Neural progenitor cell (in vitro differentiated cells): ENCODE measurements at regions not wholly inside any gene's neighbourhood (a gene's known extent, or its start where the extent isn't known, plus 50 kb on each side); places are given as distances from the start of the nearest gene placed in this dataset.

Experiments
- DNase-seq: peaks from one replicate; pipeline ENCODE4 v3.0.0-alpha.2; 2016; ENCODE audit warnings: low spot score
- H2AFZ ChIP-seq: fragments of 200-600 bp; sonication (generic); replicated peaks from 2 replicates; pipeline ENCODE4 v1.6.1; 2016; ENCODE audit warnings: antibody characterized with exemption
- H3F3A ChIP-seq: fragments of 200-600 bp; sonication (generic); 2 replicates; pipeline ENCODE4 v1.6.1; 2016; ENCODE audit warnings: antibody characterized with exemption, low read depth
- H3K27ac ChIP-seq: fragments of 200-600 bp; sonication (generic); 2 replicates; pipeline ENCODE4 v1.5.1; 2016; ENCODE audit warnings: mild to moderate bottlenecking
- H3K27me3 ChIP-seq: fragments of 200-600 bp; sonication (generic); 2 replicates; pipeline ENCODE4 v1.6.1; 2016; ENCODE audit warnings: mild to moderate bottlenecking, moderate library complexity
- H3K36me3 ChIP-seq: fragments of 200-600 bp; sonication (generic); 2 replicates; pipeline ENCODE4 v1.5.1; 2016
- H3K4me1 ChIP-seq: fragments of 200-600 bp; sonication (generic); 2 replicates; pipeline ENCODE4 v1.6.1; 2016; ENCODE audit warnings: mixed run types
- H3K4me2 ChIP-seq: fragments of 200-600 bp; sonication (generic); 2 replicates; pipeline ENCODE4 v1.6.1; 2016
- H3K4me3 ChIP-seq: fragments of 200-600 bp; sonication (generic); 2 replicates; pipeline ENCODE4 v1.5.1; 2016
- H3K79me2 ChIP-seq: fragments of 200-600 bp; sonication (generic); 2 replicates; pipeline ENCODE4 v1.6.1; 2016; ENCODE audit warnings: low read depth
- H3K9ac ChIP-seq: fragments of 200-600 bp; sonication (generic); 2 replicates; pipeline ENCODE4 v1.6.1; 2016
- H3K9me3 ChIP-seq: fragments of 200-600 bp; sonication (generic); 2 replicates; pipeline ENCODE4 v1.5.1; 2016; ENCODE audit warnings: low read depth
- H4K20me1 ChIP-seq: fragments of 200-600 bp; sonication (generic); 2 replicates; pipeline ENCODE4 v1.6.1; 2016; ENCODE audit warnings: low read depth
- H3K27ac Mint-ChIP-seq: 3 replicates; pipeline ENCODE4 v1.8.0; 2021; ENCODE audit warnings: mixed read lengths
- H3K27me3 Mint-ChIP-seq: 2 replicates; pipeline ENCODE4 v1.8.0; 2022; ENCODE audit warnings: low read depth, mild to moderate bottlenecking, inconsistent platforms, moderate library complexity, mixed read lengths; ENCODE audit not compliant: insufficient read depth
- H3K36me3 Mint-ChIP-seq: 3 replicates; pipeline ENCODE4 v1.8.0; 2021; ENCODE audit warnings: mixed read lengths
- H3K4me1 Mint-ChIP-seq: 3 replicates; pipeline ENCODE4 v1.8.0; 2021; ENCODE audit warnings: mixed read lengths
- H3K4me3 Mint-ChIP-seq: 3 replicates; pipeline ENCODE4 v1.8.0; 2021; ENCODE audit warnings: mild to moderate bottlenecking, moderate library complexity, mixed read lengths
- H3K9me3 Mint-ChIP-seq: 3 replicates; pipeline ENCODE4 v1.8.0; 2020; ENCODE audit warnings: mixed read lengths
- EZH2 ChIP-seq: fragments of 200-600 bp; sonication (generic); IDR thresholded peaks from 2 replicates; pipeline ENCODE4 v1.6.1; 2017; ENCODE audit warnings: antibody characterized with exemption, mild to moderate bottlenecking, moderate library complexity
- EZH2phosphoT487 ChIP-seq: fragments of 200-600 bp; sonication (generic); IDR thresholded peaks from 2 replicates; pipeline ENCODE4 v1.6.1; 2017; ENCODE audit warnings: antibody characterized with exemption
- TF ChIP-seq, protein P1 (sequence below): fragments of 200-600 bp; sonication (generic); IDR thresholded peaks from 2 replicates; pipeline ENCODE4 v1.5.1; 2017; ENCODE audit warnings: antibody characterized with exemption, mild to moderate bottlenecking

DNA sequence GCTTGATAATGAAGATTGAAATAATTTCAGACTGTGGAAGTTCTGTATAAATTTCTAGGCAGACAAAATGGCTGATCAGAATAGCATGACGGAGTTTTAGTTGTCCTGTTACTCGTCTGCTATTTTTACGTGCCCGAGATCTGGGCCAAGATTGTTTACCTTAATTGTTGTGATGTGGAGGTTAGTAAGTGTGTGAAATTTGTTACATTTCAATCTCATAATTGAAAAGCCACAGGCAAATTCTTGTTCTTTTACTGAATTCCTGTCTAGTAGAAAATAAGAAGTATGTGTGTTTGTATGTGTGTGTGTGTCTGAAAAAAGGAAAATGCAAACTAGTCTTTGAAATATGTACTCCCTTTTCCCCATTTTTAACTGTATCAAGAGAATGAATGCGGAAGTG, 115.2 kb downstream of the UTRN start:
- Histone ChIP-seq H3K79me2 (no peaks in the 10 kb centered on the region), H3K4me3 (no peak overlapping the region), H3K27me3 (no peaks in the 10 kb centered on the region), H3K36me3 (no peaks in the 10 kb centered on the region), H3K9ac (no peak overlapping the region), H2AFZ (no peak overlapping the region), H3K9me3 (no peaks in the 10 kb centered on the region), H3K4me1 (no peaks in the 10 kb centered on the region), H4K20me1 (no peaks in the 10 kb centered on the region), H3K4me2 (no peak overlapping the region), H3K27ac (no peak overlapping the region), H3F3A (no peaks in the 10 kb centered on the region)
- H3K4me3 Mint-ChIP-seq, result no peak overlapping the region
- no peak overlapping the region for H3K27ac Mint-ChIP-seq
- no peak for DNase-seq
- no peaks in the 10 kb centered on the region for H3K4me1 Mint-ChIP-seq
- H3K36me3 Mint-ChIP-seq, result peaks cover 3% of the 10 kb centered on the region
- peaks cover 10% of the 10 kb centered on the region for H3K9me3 Mint-ChIP-seq
- no peaks in the 10 kb centered on the region for H3K27me3 Mint-ChIP-seq
- TF ChIP-seq, protein P1, sequence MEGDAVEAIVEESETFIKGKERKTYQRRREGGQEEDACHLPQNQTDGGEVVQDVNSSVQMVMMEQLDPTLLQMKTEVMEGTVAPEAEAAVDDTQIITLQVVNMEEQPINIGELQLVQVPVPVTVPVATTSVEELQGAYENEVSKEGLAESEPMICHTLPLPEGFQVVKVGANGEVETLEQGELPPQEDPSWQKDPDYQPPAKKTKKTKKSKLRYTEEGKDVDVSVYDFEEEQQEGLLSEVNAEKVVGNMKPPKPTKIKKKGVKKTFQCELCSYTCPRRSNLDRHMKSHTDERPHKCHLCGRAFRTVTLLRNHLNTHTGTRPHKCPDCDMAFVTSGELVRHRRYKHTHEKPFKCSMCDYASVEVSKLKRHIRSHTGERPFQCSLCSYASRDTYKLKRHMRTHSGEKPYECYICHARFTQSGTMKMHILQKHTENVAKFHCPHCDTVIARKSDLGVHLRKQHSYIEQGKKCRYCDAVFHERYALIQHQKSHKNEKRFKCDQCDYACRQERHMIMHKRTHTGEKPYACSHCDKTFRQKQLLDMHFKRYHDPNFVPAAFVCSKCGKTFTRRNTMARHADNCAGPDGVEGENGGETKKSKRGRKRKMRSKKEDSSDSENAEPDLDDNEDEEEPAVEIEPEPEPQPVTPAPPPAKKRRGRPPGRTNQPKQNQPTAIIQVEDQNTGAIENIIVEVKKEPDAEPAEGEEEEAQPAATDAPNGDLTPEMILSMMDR, result no peak
- TF ChIP-seq EZH2, result no peak
- no peak for TF ChIP-seq EZH2phosphoT487

GRCh38 chr6:144401736-144402733, 116.9 kb downstream of the UTRN start:
- H3K36me3 ChIP-seq, result no peaks in the 10 kb centered on the region
- peaks cover 3% of the 10 kb centered on the region for H3K36me3 Mint-ChIP-seq
- TF ChIP-seq, protein P1, result no peak
- no peak for TF ChIP-seq EZH2
- no peak for TF ChIP-seq EZH2phosphoT487
- H3K4me3 ChIP-seq, result no peak overlapping the region
- no peaks in the 10 kb centered on the region for H3K4me1 Mint-ChIP-seq
- no peaks in the 10 kb centered on the region for H3K79me2 ChIP-seq
- no peaks in the 10 kb centered on the region for H3K4me1 ChIP-seq
- no peak overlapping the region for H3K9ac ChIP-seq
- no peak for DNase-seq
- no peak overlapping the region for H3K27ac ChIP-seq
- H3K9me3 ChIP-seq, result no peaks in the 10 kb centered on the region
- H3K27me3 ChIP-seq, result no peaks in the 10 kb centered on the region
- no peak overlapping the region for H3K4me2 ChIP-seq
- no peak overlapping the region for H3K4me3 Mint-ChIP-seq
- no peaks in the 10 kb centered on the region for H3F3A ChIP-seq
- H2AFZ ChIP-seq, result no peak overlapping the region
- no peaks in the 10 kb centered on the region for H4K20me1 ChIP-seq
- no peaks in the 10 kb centered on the region for H3K27me3 Mint-ChIP-seq
- peaks cover 10% of the 10 kb centered on the region for H3K9me3 Mint-ChIP-seq
- no peak overlapping the region for H3K27ac Mint-ChIP-seq

GRCh38 chr6:144402750-144403149, 117.6 kb downstream of the UTRN start:
- TF ChIP-seq EZH2phosphoT487, result no peak
- TF ChIP-seq EZH2, result no peak
- TF ChIP-seq, protein P1, result no peak
- Histone ChIP-seq H3K79me2 (no peaks in the 10 kb centered on the region), H2AFZ (no peak overlapping the region), H4K20me1 (no peaks in the 10 kb centered on the region), H3K36me3 (no peaks in the 10 kb centered on the region), H3K9ac (no peak overlapping the region), H3K4me2 (no peak overlapping the region), H3K27ac (no peak overlapping the region), H3K4me3 (no peak overlapping the region), H3F3A (no peaks in the 10 kb centered on the region), H3K27me3 (no peaks in the 10 kb centered on the region), H3K9me3 (no peaks in the 10 kb centered on the region), H3K4me1 (no peaks in the 10 kb centered on the region)
- DNase-seq, result no peak
- Mint-ChIP-seq H3K36me3 (peaks cover 3% of the 10 kb centered on the region), H3K4me1 (no peaks in the 10 kb centered on the region), H3K9me3 (peaks cover 7% of the 10 kb centered on the region), H3K27ac (no peak overlapping the region), H3K4me3 (no peak overlapping the region), H3K27me3 (no peaks in the 10 kb centered on the region)
